OCI-LY1 (cell line): ENCODE measurements at regions not wholly inside any gene's neighbourhood (a gene's known extent, or its start where the extent isn't known, plus 50 kb on each side); places are given as distances from the start of the nearest gene placed in this dataset.
"Not testable (repeated sequence)": the region's sequence is repeated elsewhere in the genome, so short reads cannot be mapped to it uniquely, and the experiment has no call there.

Source experiments
- H2AFZ ChIP-seq: fragments of 200-600 bp; sonication (generic), shearing (Covaris generic); 2 replicates; pipeline ENCODE4 v1.6.0; 2014; ENCODE audit warnings: antibody characterized with exemption, mild to moderate bottlenecking, low read length
- H3F3A ChIP-seq: fragments of 200-600 bp; sonication (generic), shearing (Covaris generic); 2 replicates; pipeline ENCODE4 v1.6.0; 2014; ENCODE audit warnings: mild to moderate bottlenecking, antibody characterized with exemption, low read length, moderate library complexity; ENCODE audit not compliant: insufficient read depth
- H3K27ac ChIP-seq: fragments of 200-600 bp; sonication (generic); 2 replicates; pipeline ENCODE4 v1.5.1; 2014; ENCODE audit warnings: low read length, mixed run types, mild to moderate bottlenecking, low read depth; ENCODE audit not compliant: poor library complexity, severe bottlenecking
- H3K27me3 ChIP-seq: fragments of 200-600 bp; sonication (generic); 2 replicates; pipeline ENCODE4 v1.6.0; 2014; ENCODE audit warnings: antibody characterized with exemption, mild to moderate bottlenecking, low read length, moderate library complexity; ENCODE audit not compliant: insufficient read depth
- H3K36me3 ChIP-seq: fragments of 200-600 bp; sonication (generic); 2 replicates; pipeline ENCODE4 v1.6.1; 2014; ENCODE audit warnings: mild to moderate bottlenecking, antibody characterized with exemption, low read length, moderate library complexity, mixed read lengths; ENCODE audit not compliant: insufficient read depth
- H3K4me1 ChIP-seq: fragments of 200-600 bp; sonication (generic); 2 replicates; pipeline ENCODE4 v1.5.1; 2014; ENCODE audit warnings: mild to moderate bottlenecking, low read length, moderate library complexity; ENCODE audit not compliant: insufficient read depth, severe bottlenecking
- H3K4me2 ChIP-seq: fragments of 200-600 bp; sonication (generic), shearing (Covaris generic); 2 replicates; pipeline ENCODE4 v1.6.1; 2014; ENCODE audit warnings: low read length
- H3K4me3 ChIP-seq: fragments of 200-600 bp; sonication (generic); 2 replicates; pipeline ENCODE4 v1.5.1; 2014; ENCODE audit warnings: low read length, low read depth, mild to moderate bottlenecking, mixed read lengths; ENCODE audit not compliant: poor library complexity, severe bottlenecking
- H3K79me2 ChIP-seq: fragments of 200-600 bp; shearing (Covaris generic); 2 replicates; pipeline ENCODE4 v1.6.1; 2016; ENCODE audit warnings: mixed run types, low read length, mixed read lengths; ENCODE audit not compliant: insufficient read depth
- H3K9ac ChIP-seq: fragments of 200-600 bp; sonication (generic), shearing (Covaris generic); 2 replicates; pipeline ENCODE4 v1.6.1; 2014; ENCODE audit warnings: mild to moderate bottlenecking, low read length, mixed read lengths
- H3K9me2 ChIP-seq: fragments of 200-600 bp; sonication (generic), shearing (Covaris generic); 2 replicates; pipeline ENCODE4 v1.6.1; 2014; ENCODE audit warnings: low read depth, mild to moderate bottlenecking, low read length, mixed read lengths
- H3K9me3 ChIP-seq: fragments of 200-600 bp; shearing (Covaris generic); 2 replicates; pipeline ENCODE4 v1.6.1; 2014; ENCODE audit warnings: low read length, mixed read lengths
- H4K20me1 ChIP-seq: fragments of 200-600 bp; sonication (generic), shearing (Covaris generic); 2 replicates; pipeline ENCODE4 v1.6.0; 2016; ENCODE audit warnings: mild to moderate bottlenecking, low read length; ENCODE audit not compliant: insufficient read depth
- EZH2 ChIP-seq: fragments of 200-600 bp; sonication (generic), shearing (Covaris generic); IDR thresholded peaks from 2 replicates; pipeline ENCODE4 v1.8.0; 2017; ENCODE audit warnings: borderline replicate concordance, mixed run types, mild to moderate bottlenecking, antibody characterized with exemption, low read length, moderate library complexity, mixed read lengths
- TF ChIP-seq, protein P1 (sequence below): fragments of 200-600 bp; sonication (generic), shearing (Covaris generic); IDR thresholded peaks from 2 replicates; pipeline ENCODE4 v1.5.1; 2017; ENCODE audit warnings: mild to moderate bottlenecking, antibody characterized with exemption, low read length, moderate library complexity, mixed read lengths

DNA sequence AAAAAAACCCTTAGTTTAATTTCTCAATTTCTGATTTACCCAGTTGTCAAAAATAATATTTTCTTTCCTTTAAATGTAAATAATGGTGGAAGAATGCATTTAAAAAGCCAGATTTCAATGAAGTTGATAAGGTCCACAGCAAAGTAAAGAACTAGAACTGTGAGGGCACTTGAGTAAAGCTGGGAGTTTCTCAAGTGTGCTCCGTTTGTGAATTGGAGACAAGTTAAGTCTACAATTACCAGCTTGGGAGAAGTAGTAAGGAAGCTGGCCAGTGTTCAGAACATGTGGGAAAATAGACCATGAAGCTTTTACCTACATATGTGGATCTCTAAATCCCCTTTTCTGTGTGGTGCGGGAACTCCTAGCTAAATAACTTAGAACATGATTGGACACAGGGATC is 239.4 kb downstream of the OXSM start:
- no peaks in the 10 kb centered on the region for H3K36me3 ChIP-seq
- no peak for TF ChIP-seq EZH2
- TF ChIP-seq, protein P1, sequence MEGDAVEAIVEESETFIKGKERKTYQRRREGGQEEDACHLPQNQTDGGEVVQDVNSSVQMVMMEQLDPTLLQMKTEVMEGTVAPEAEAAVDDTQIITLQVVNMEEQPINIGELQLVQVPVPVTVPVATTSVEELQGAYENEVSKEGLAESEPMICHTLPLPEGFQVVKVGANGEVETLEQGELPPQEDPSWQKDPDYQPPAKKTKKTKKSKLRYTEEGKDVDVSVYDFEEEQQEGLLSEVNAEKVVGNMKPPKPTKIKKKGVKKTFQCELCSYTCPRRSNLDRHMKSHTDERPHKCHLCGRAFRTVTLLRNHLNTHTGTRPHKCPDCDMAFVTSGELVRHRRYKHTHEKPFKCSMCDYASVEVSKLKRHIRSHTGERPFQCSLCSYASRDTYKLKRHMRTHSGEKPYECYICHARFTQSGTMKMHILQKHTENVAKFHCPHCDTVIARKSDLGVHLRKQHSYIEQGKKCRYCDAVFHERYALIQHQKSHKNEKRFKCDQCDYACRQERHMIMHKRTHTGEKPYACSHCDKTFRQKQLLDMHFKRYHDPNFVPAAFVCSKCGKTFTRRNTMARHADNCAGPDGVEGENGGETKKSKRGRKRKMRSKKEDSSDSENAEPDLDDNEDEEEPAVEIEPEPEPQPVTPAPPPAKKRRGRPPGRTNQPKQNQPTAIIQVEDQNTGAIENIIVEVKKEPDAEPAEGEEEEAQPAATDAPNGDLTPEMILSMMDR, result no peak
- no peak overlapping the region for H3K4me2 ChIP-seq

DNA sequence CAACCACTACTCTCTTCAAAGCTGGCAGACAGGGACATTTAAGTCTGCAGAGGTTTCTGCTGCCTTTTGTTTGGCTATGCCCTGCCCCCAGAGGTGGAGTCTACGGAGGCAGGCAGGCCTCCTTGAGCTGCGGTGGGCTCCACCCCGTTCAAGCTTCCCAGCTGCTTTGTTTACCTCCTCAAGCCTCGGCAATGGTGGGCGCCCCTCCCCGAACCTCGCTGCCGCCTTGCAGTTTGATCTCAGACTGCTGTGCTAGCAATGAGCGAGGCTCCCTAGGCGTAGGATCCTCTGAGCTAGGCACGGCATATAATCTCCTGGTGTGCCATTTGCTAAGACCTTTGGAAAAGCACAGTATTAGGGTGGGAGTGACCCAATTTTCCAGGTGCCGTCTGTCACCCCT is 252.2 kb downstream of the OXSM start:
- not testable (repeated sequence) for H3F3A ChIP-seq, H3K4me2 ChIP-seq, H3K27ac ChIP-seq, H2AFZ ChIP-seq, H3K79me2 ChIP-seq, H3K27me3 ChIP-seq, H3K9me3 ChIP-seq, H3K36me3 ChIP-seq, H3K9ac ChIP-seq, H3K4me3 ChIP-seq, H3K9me2 ChIP-seq, H3K4me1 ChIP-seq, H4K20me1 ChIP-seq

More for the DNA sequence above, 239.4 kb downstream of the OXSM start:
- no peaks in the 10 kb centered on the region for H4K20me1 ChIP-seq
- H3K9me2 ChIP-seq, result no peaks in the 10 kb centered on the region
- no peaks in the 10 kb centered on the region for H3K79me2 ChIP-seq
- H2AFZ ChIP-seq, result no peak overlapping the region
- no peaks in the 10 kb centered on the region for H3K9me3 ChIP-seq
- H3K4me1 ChIP-seq, result no peaks in the 10 kb centered on the region
- H3K27ac ChIP-seq, result no peak overlapping the region
- H3K9ac ChIP-seq, result no peak overlapping the region
- H3K4me3 ChIP-seq, result no peak overlapping the region
- no peaks in the 10 kb centered on the region for H3F3A ChIP-seq
- H3K27me3 ChIP-seq, result no peaks in the 10 kb centered on the region

DNA sequence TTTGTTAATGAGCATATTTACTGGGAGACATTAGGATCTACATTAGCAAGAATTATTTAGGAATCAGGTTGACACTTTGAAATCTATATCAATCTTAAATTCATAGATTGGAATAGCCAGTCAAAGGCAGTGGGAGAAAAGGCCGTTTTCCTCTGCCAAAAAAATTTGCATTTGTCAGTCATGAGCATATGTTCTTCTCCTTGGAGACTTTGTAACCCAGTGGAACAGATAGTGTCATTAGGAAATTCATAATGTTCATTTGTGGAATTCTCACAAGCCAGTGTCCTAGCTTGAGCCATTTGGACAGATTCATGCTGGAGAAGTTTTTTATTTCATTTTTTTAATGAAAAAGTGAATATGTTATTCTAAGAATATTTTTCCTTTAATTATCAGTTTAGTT is 260.1 kb downstream of the OXSM start:
- Histone ChIP-seq H3K27ac (no peak overlapping the region), H3K4me1 (no peaks in the 10 kb centered on the region), H2AFZ (no peak overlapping the region), H3K27me3 (no peaks in the 10 kb centered on the region), H3K36me3 (no peaks in the 10 kb centered on the region), H3K79me2 (no peaks in the 10 kb centered on the region), H3K9me3 (no peaks in the 10 kb centered on the region), H3K4me2 (no peak overlapping the region), H3K9me2 (no peaks in the 10 kb centered on the region), H3K9ac (no peak overlapping the region), H3K4me3 (no peak overlapping the region), H4K20me1 (no peaks in the 10 kb centered on the region), H3F3A (no peaks in the 10 kb centered on the region)
- TF ChIP-seq EZH2, result no peak
- TF ChIP-seq, protein P1, result no peak

DNA sequence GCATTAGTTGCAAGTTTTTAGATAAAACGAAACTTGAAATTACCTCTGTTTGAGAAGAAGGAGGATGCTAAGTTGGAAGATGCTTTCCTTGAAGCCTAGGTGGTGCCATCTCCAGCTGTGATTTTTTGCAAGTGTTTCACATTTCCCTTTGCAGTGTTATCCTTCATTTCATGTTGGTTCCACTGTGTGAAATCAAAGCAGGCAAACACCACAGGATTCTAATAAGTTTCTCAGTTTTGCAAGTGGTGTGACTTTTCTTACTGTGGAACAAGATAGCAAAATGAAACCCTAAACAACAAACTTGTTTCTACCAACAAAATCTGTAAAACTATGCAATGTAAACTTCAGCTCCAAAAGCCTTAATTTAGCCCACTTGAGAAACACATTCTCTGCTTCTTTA is 260.9 kb downstream of the OXSM start:
- H3K27me3 ChIP-seq, result no peaks in the 10 kb centered on the region
- no peaks in the 10 kb centered on the region for H3K79me2 ChIP-seq
- H4K20me1 ChIP-seq, result no peaks in the 10 kb centered on the region
- H3K4me1 ChIP-seq, result no peaks in the 10 kb centered on the region
- no peaks in the 10 kb centered on the region for H3K9me2 ChIP-seq
- H3K27ac ChIP-seq, result no peak overlapping the region
- H2AFZ ChIP-seq, result no peak overlapping the region
- no peaks in the 10 kb centered on the region for H3K36me3 ChIP-seq
- no peak overlapping the region for H3K4me3 ChIP-seq
- no peak overlapping the region for H3K4me2 ChIP-seq
- H3K9me3 ChIP-seq, result no peaks in the 10 kb centered on the region
- no peaks in the 10 kb centered on the region for H3F3A ChIP-seq
- TF ChIP-seq EZH2, result no peak
- H3K9ac ChIP-seq, result no peak overlapping the region
